Stomach (tissue), 8 donors: ENCODE measurements at regions not wholly inside any gene's neighbourhood (a gene's known extent, or its start where the extent isn't known, plus 50 kb on each side); places are given as distances from the start of the nearest gene placed in this dataset.

Source experiments
- DNase-seq, 2 donors: peaks; one replicate each; pipeline versions ENCODE4 v3.0.0 to v3.0.0-alpha.2; 2013 to 2019
- H3K27ac ChIP-seq, 5 donors: fragments of 200-600 bp in 4 of 5; sonication (generic) in 4 of 5; one replicate each; pipeline ENCODE4 v1.5.1; 2013 to 2019; ENCODE audit warnings: mild to moderate bottlenecking in 1 of 5, moderate library complexity in 1 of 5
- H3K27me3 ChIP-seq, 3 donors: fragments of 200-600 bp; sonication (generic); one replicate each; pipeline ENCODE4 v1.5.1; 2017 to 2019; ENCODE audit warnings: mixed run types in 1 of 3
- H3K36me3 ChIP-seq, 4 donors: fragments of 200-600 bp; sonication (generic); 1 replicate in 3 of 4; 2 replicates in 1 of 4; pipeline ENCODE4 v1.5.1; 2016 to 2019
- H3K4me1 ChIP-seq, 4 donors: fragments of 200-600 bp; sonication (generic); one replicate each; pipeline ENCODE4 v1.5.1; 2016 to 2019
- H3K4me3 ChIP-seq, 4 donors: fragments of 200-600 bp; sonication (generic) in 3 of 4; one replicate each; pipeline ENCODE4 v1.5.1; 2016 to 2019; ENCODE audit warnings: mild to moderate bottlenecking in 1 of 4
- H3K9me3 ChIP-seq, 4 donors: fragments of 200-600 bp; sonication (generic); one replicate each; pipeline ENCODE4 v1.5.1; 2016 to 2019
- EP300 ChIP-seq: sonication (generic); formaldehyde crosslinking; IDR thresholded peaks from one replicate; pipeline ENCODE4 v1.6.1; 2017; ENCODE audit warnings: antibody characterized with exemption
- POLR2A ChIP-seq, 4 donors: fragments of 450-650 bp; IDR thresholded peaks; one replicate each; pipeline ENCODE4 v1.6.1; 2016; ENCODE audit warnings: antibody characterized with exemption in 4 of 4, control low read depth in 2 of 4, mild to moderate bottlenecking in 1 of 4, moderate library complexity in 1 of 4
- POLR2AphosphoS5 ChIP-seq, 3 donors: sonication (generic); formaldehyde crosslinking; IDR thresholded peaks; one replicate each; pipeline ENCODE4 v1.6.1; 2016; ENCODE audit warnings: antibody characterized with exemption in 3 of 3
- WGBS, 5 donors: extraction: QIAGEN DNeasy Blood & Tissue Kit in 3 of 5; methylation state at CpG; one replicate each; pipeline versions ENCODE4 v1.1.5 to v1.1.7; 2013 to 2018; 5-methylcytosine and 5-hydroxymethylcytosine counted together
- intact Hi-C: fragments of 100-400 bp; cut with DNase I; formaldehyde crosslinking; loops from one replicate; pipeline ENCODE4 v1.15.1; 2023; ENCODE audit warnings: low total_unique reads
- TF ChIP-seq, protein P1 (sequence below), 7 experiments: fragments of 450-650 bp in 4 of 7; fragments of 200-600 bp in 3 of 7; sonication (generic) in 3 of 7; IDR thresholded peaks; one replicate each; pipeline ENCODE4 v1.5.1; 2016 to 2019; ENCODE audit warnings: antibody characterized with exemption in 7 of 7, control low read depth in 2 of 7, mild to moderate bottlenecking in 1 of 7
- donor health status: healthy with polysubstance abuse.
- donor health status: Bipolar disorder and iron deficiency.
- donor health status: healthy.

DNA sequence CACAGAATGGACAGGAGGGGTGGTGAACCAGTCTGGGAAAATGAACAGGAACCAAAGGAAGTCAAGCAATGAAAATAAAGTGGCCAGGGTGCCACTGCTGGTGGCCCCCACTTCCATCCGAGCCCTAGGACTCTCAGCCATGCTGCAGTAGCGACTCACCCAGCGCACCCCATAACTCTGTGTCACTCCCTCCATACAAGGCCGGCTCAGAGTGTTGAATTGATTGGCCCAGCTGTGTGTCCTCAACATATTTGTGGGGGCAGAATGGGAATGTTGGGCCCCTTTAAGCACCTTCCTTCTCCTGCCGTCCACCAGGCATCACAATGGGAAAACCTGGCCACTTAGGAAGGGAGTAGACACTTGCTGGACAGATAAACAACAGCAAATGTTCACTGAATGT lies 169.0 kb upstream of the SDK2 start:
- Histone ChIP-seq H3K9me3 (no peaks in the 10 kb centered on the region), H3K27ac (no peak overlapping the region), H3K4me3 (no peak overlapping the region), H3K36me3 (no peaks in the 10 kb centered on the region), H3K4me1 (no peaks in the 10 kb centered on the region), H3K27me3 (peaks cover 0 to 13% (median 0%) of the 10 kb centered on the region in 3 donors)
- TF ChIP-seq POLR2A (IDR thresholded peaks at IDR 0.05): no peak
- TF ChIP-seq POLR2AphosphoS5 (IDR thresholded peaks at IDR 0.05): no peak
- no peak for TF ChIP-seq EP300
- TF ChIP-seq, protein P1, sequence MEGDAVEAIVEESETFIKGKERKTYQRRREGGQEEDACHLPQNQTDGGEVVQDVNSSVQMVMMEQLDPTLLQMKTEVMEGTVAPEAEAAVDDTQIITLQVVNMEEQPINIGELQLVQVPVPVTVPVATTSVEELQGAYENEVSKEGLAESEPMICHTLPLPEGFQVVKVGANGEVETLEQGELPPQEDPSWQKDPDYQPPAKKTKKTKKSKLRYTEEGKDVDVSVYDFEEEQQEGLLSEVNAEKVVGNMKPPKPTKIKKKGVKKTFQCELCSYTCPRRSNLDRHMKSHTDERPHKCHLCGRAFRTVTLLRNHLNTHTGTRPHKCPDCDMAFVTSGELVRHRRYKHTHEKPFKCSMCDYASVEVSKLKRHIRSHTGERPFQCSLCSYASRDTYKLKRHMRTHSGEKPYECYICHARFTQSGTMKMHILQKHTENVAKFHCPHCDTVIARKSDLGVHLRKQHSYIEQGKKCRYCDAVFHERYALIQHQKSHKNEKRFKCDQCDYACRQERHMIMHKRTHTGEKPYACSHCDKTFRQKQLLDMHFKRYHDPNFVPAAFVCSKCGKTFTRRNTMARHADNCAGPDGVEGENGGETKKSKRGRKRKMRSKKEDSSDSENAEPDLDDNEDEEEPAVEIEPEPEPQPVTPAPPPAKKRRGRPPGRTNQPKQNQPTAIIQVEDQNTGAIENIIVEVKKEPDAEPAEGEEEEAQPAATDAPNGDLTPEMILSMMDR (IDR thresholded peaks at IDR 0.05): no peak
- WGBS, 5 donors: 85 to 93% (median 88%) methylated on average over 5 of the region's 5 CpGs
- intact Hi-C loops: no loop called here
- no peak for DNase-seq

DNA sequence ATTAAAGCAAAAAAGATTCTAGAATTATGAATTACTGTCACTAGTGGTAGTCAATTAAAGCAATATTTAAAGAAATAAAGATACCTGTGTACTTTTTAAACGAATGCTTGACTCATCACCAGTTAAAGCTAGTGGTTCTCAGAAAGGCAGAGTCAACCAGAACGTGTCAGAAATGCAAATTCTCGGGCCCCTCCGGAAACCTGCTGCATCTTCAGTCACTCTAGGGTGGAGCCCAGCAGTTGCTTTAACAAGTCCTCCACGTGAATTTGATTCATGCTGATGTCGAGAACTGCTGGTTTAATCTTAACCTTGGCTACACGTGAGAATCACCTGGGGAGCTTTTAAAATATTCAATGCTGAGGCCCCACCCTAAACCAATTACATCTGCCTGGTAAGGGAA lies 169.8 kb upstream of the SDK2 start:
- no peak for TF ChIP-seq EP300
- no peak for TF ChIP-seq POLR2AphosphoS5 (IDR thresholded peaks at IDR 0.05)
- no peak for TF ChIP-seq POLR2A (IDR thresholded peaks at IDR 0.05)
- TF ChIP-seq, protein P1 (IDR thresholded peaks at IDR 0.05): no peak
- intact Hi-C loops: no loop called here
- H3K27ac ChIP-seq: no peak overlapping the region
- DNase-seq: no peak
- H3K4me1 ChIP-seq: no peaks in the 10 kb centered on the region
- no peaks in the 10 kb centered on the region for H3K9me3 ChIP-seq
- H3K4me3 ChIP-seq: no peak overlapping the region
- no peaks in the 10 kb centered on the region for H3K36me3 ChIP-seq
- H3K27me3 ChIP-seq: peaks cover 0 to 13% (median 0%) of the 10 kb centered on the region in 3 donors
- WGBS, 5 donors: 30 to 34% (median 33%) methylated on average over 7 of the region's 7 CpGs

DNA sequence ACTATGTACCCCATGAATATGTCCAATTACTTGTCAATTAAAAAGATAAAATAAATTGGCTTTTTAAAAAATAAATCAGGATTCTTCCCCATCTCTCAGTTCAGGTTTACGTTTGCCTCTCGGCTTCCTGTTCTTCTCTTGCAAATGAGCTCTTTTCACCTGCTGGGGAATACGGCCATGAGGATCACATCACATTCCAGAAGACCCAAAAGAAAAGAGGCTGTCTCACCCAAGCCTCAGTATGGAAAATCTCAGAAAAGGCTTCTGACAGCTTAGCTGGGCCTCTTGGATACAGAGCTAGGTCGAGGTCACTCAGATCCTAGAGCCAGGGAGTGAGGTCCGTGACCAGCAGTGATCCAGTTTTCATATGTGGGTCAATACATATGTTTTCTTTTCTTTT lies 171.2 kb upstream of the SDK2 start:
- Histone ChIP-seq H3K4me3 (no peak overlapping the region), H3K4me1 (no peaks in the 10 kb centered on the region), H3K9me3 (no peaks in the 10 kb centered on the region), H3K36me3 (no peaks in the 10 kb centered on the region), H3K27me3 (peaks cover 0 to 24% (median 0%) of the 10 kb centered on the region in 3 donors), H3K27ac (no peak overlapping the region)
- no peak for TF ChIP-seq POLR2A (IDR thresholded peaks at IDR 0.05)
- TF ChIP-seq EP300: no peak
- TF ChIP-seq POLR2AphosphoS5 (IDR thresholded peaks at IDR 0.05): no peak
- TF ChIP-seq, protein P1 (IDR thresholded peaks at IDR 0.05): no peak
- DNase-seq: no peak
- WGBS, 5 donors: 66 to 77% (median 74%) methylated on average over 5 of the region's 5 CpGs
- intact Hi-C loops: no loop called here

DNA sequence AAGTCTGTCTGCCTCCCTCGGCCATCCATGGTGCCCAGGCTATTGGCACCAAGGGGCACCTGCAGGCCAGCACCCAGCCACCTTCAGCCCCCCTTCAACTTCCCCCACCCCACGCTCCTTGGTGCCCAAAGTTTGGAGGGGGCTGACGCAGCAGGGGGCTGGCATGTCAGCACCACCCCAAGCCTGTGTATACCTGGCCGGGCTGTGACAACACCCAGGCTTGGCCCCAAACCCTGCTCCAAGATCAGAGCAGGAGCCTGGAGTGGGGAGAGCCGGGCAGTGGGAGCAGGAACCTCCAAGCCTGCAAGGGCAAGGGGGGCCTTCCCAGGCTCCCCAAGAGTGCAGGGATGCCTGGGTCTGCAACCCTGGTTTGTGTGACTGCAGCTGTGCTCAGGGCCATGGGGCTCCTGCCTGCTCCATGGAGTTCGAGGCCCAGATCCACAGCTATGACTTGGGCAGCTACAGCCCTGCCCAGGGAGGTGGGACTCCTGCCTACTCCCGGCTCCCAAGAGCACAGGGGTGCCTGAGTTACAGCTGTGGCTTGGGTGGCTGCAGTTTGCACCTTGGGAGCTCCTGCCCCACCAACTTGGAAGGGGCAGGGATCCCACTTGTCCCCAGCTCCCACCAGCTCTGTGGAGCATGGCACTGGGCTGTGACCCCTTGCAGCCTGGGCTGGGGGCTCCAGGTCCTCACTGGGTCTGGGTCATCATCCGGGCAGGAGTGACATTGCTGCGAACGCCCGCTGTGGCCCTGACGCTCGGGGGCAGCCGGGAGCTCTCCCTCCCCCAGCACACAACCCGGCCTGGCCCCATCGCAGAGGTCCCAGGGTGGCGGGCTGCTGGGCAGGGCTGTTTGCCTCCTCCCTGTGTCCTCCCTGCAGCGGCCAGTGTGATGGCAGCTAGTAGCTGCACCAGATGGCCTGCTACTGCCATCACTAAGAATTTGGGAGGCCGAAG lies 175.5 kb upstream of the SDK2 start:
- intact Hi-C loops: no loop called here
- 67 to 95% (median 86%) methylated on average over 1 to 19 of the region's 19 CpGs for WGBS, 5 donors
- no peak overlapping the region for H3K4me3 ChIP-seq
- H3K27ac ChIP-seq: no peak overlapping the region
- no peaks in the 10 kb centered on the region for H3K36me3 ChIP-seq
- H3K27me3 ChIP-seq: peaks cover 0 to 49% (median 0%) of the 10 kb centered on the region in 3 donors
- H3K9me3 ChIP-seq: no peaks in the 10 kb centered on the region
- TF ChIP-seq POLR2A (IDR thresholded peaks at IDR 0.05): no peak
- TF ChIP-seq POLR2AphosphoS5 (IDR thresholded peaks at IDR 0.05): no peak
- TF ChIP-seq EP300: no peak
- H3K4me1 ChIP-seq: no peaks in the 10 kb centered on the region
- no peak for DNase-seq
